ENCODE measurements at regions not wholly inside any gene's neighbourhood (a gene's known extent, or its start where the extent isn't known, plus 50 kb on each side); places are given as distances from the start of the nearest gene placed in this dataset.

DNA sequence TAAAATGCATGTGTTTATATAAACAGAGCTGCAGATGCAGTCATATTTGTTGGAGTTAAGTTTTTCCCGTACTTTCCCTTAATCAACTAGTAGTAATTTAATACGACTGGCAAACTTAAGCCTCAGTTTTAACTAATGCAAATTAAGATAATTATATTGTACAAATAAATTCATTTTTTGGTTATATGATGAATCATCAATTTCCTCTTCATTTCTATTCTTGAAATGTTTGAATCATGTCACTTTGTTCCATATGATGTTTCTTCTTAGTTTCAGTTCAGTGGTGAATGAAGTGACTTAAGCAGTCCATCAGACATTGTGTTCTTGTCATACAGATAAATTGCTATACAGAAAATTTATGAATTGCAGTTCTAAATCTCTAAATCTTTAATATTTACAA is 1361.2 kb upstream of the EPHA6 start:
- TF ChIP-seq CTCF (IDR thresholded peaks at IDR 0.05): no peak
- TF ChIP-seq POLR2A (IDR thresholded peaks at IDR 0.05): no peak
- no peak for TF ChIP-seq EP300 (IDR thresholded peaks at IDR 0.05)
